Activated CD4-positive, CD25-positive, alpha-beta regulatory T cell treated with anti-CD3 and anti-CD28 coated beads, Interleukin-2, amount 50 U/mL, for 72 hours (primary cell): ENCODE measurements at regions not wholly inside any gene's neighbourhood (a gene's known extent, or its start where the extent isn't known, plus 50 kb on each side); places are given as distances from the start of the nearest gene placed in this dataset.

ENCODE experiments used
- DNase-seq: peaks from one replicate; pipeline ENCODE4 v3.0.0; 2021

DNA sequence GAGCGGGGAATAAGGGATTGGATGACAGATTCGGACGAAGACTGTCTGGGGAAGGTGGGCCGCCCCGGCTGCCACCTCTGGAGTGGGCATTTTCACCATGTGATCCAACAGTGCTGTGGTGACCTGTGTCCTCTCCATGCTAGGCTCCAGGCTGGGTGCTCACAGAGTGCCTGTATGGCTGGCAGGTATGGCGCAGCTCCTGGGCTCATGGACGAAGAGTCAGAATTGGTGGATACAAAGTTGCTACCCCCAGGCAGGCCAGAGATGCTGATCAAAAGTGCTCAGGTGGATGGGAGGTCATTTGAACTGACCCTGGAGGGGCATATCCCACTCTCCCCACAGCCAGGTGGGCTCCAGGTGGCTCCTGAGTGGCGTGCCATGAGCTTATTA is 111.3 kb upstream of the UQCRFS1 start:
- DNase-seq = no peak

DNA sequence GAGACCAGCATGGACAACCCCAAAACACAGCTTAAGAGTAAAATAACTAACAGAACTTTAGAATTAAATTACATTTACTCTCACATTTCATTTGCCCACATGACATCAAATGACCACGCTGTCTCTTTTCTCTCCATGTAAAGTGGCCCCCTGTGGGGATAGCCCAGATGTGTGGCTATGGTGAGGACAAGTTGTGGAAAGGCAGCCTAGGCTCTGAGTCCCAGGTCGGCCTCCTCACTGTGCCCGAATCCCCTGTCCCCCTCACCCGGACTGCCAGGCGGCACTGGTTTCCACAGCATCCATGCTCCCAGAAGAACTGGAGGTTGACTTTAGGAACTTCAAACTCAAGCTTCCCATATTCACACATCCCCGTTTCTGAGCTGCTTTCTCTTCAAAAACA is 111.8 kb upstream of the UQCRFS1 start:
- no peak for DNase-seq

DNA sequence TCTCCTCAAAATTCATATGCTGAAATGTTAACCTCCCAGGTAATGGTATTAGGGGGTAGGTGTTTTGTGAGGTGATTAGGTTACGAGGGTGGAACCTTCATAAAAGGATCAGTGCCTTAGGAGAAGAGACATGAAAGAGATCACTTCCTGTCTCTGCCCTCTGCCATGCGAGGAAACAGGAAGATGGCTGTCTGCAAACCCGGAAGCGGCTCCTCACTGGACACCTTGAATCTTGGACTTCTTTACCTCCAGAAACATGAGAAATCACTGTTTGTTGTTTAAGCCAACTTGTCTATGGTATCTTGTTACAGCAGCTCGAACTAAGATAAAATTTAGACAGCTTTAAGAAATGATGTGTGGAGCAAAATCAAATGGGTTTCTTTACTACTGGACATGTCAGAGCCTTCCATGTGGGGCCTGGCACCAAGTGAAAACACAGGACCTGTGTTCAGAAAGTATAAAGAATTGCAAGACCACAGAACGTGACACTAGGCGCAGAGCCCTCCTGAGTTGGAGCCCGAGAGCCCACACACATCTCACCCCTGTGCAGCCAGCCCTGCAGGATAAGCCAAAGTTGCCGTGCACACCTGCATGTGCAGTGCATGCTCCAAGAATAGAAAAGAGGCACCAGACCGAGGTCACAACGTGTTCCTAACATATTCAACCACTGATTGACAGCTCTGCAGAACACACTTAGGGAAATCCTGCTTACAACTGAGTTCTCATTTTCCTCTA is 112.5 kb upstream of the UQCRFS1 start:
- no peak for DNase-seq

DNA sequence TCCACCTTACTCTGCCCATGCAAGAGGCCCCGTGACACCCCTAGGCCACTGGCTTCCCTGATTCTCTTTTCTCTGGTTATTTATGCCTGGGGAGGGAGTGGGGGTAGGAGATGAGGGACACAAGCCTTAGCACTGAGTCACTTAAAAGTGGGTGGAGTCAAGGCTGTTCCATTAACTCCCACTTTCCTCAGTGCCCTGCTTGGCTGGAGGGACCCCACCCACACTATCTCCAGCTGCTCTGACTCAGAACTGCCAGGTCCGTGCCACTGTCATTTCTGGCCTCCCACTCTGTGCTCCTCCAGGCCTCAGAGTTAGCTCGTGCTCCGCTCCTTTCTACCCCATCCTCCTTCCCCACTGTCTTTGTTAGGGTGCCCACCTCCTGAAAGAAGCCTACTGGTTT is 113.4 kb upstream of the UQCRFS1 start:
- DNase-seq = no peak

DNA sequence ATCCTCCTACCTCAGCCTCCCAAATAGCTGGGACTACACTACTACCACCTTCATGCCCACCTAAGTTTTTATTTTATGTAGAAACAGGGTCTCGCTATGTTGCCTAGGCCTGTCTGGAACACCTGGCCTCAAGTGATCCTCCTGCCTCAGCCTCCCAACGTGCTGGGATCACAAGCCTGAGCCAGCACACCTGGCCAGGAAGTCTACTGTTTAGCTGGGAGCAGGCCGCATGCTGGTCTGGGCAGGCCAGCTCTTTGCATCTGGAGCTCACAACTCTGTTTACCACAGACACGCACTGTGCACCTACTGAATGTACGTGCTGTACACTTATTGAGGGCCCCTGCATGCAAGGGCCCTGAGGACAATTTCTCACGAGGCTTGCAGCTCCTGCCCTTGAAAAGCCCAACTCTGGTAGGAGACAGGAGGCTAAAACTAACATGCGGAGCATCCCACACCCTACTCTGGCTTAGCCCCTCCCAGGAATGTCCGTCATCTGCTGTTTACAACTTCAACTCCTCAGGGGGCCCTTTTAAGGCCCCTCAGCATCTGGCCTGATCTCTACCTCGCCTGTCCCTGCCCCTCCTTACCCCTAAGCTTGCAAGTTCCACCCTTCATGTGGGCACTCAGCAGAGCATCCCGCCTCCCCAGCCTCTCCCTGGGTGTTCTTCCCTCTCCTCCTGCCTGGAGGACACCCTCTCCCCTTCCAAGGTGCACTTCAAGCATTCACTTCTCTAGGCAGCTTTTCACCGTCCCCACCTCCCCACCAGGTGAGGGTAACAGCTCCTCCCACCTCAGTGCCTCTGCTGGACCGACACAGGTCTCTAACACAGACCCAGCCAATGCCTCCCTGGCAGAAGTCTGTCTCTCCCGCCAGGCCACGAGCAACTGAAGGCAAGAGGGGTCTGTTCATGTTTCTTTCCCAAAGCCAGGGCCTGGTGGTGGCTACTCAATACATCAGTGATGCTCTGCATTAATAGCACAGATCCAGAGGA is 114.2 kb upstream of the UQCRFS1 start:
- no peak for DNase-seq

DNA sequence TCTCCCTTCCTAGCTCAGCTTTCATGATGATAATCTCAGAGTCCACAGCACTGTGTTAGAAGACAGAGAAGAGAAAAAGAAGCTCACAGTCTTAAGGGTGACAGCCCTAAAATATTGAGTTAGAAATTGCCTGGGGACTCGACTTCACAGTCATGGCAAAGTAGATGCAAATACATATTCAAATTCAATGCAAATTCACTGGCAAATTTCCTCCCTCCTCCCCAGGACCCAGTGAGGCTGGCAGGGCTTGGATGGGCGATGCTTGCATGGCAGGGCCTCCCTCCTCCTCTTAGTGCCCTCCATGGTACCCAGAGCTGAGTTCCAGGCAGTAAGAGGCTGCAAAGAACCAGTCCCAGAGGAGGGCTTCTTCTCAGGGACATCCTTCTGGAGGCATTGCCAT is 115.6 kb upstream of the UQCRFS1 start:
- DNase-seq = no peak

DNA sequence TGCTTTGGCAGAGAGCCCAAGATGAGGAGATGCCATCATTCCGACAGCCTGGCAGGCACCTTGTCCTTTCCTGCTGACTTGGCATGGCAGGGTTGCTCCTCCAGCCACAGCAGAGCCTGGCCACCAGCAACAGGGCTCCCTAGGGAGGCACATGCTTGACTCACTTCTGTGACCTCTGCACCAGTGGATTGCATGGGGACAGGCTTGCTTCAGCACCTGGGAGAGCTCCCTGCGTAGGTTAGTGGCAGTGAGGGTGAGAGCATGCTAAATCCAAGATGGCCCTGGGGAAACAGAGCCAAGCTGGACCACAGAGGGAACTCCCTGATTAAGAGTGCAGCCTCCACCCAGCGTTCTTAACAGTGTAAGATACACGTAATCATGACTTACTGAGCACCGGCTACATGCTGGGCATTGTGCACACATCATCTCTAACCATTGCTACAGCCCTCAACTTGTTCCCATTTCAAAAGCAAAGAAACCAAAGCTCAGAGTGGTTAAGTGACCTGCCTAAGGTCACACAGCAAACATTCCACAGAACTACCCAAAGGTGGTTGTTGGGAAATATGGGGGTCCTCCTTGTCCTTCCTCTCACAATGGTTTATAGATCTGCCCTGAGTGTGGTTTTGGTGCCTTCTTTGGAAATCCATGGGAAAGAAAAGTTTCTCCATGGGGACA is 116.6 kb upstream of the UQCRFS1 start:
- no peak for DNase-seq

DNA sequence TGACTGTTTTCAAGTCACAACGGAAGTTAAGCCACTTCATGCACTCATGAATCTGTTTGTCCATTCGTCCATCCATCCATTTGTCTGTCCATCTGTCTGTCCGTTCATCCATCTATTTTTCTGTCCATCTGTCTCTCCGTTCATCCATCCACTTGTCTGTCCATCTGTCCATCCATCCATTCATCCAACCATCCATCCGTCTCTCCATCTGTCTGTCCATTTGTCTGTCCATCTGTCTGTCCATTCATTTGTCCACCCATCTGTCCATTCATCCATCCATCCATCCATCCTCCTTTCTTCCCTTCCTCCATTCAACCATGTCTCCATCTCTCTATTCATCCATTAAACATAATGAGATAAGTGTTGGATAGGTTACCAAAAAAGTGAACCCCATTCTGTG is 123.5 kb upstream of the UQCRFS1 start:
- no peak for DNase-seq

DNA sequence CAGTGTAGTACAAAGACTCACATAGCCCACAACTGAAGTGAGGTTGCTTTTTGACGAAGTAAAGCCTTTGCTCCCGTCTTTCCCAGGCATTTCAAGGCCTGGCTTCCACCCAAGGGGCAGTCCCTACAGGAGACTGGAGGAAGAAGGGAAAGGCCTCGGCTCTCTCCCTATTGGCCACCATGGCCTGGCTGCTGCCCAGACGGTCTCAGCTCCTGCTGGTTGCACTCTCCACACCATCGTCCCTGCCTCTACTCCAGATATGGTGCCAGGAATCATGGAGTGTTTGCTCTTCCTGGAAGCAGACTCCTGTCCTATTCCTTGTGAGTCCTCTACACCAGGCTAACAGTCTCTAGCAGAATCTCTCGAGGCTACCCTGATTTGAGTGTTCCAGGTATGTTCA is 124.1 kb upstream of the UQCRFS1 start:
- DNase-seq = no peak

DNA sequence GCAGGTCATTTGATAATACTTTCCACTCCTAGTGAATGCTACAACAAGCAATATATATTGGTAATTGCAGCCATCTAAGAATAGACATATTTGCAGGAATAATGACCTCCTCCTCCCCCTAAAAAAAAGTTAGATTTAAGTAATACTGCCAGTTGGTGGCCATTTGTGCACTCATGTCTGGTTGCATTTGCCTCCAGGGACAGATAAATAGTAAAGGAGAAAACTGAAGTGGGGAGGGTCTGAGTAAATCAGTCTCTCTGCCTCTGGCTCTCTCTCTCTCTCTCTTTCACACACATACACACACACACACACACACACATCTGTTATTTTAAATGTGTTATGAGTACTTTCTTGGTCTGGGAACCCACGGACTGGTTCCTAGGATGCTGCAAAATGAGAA is 125.5 kb upstream of the UQCRFS1 start:
- no peak for DNase-seq

DNA sequence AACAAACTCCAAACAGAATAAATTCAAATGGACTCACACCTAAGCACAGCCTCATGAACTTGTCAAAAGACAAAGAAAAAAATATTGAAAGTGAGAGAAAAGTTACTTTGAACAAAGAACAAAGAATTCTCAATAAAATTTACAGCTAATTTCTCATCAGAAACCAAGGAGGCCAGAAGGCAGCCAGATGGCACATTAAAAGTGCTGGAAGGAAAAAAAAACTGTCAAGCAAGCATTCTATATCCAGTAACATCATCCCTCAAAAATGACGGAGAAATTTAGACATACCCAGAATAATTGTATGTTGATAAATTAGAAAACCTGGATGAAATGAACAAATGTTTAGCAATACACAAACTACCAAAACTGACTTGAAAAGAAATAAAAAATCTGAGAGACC is 129.8 kb upstream of the UQCRFS1 start:
- no peak for DNase-seq

DNA sequence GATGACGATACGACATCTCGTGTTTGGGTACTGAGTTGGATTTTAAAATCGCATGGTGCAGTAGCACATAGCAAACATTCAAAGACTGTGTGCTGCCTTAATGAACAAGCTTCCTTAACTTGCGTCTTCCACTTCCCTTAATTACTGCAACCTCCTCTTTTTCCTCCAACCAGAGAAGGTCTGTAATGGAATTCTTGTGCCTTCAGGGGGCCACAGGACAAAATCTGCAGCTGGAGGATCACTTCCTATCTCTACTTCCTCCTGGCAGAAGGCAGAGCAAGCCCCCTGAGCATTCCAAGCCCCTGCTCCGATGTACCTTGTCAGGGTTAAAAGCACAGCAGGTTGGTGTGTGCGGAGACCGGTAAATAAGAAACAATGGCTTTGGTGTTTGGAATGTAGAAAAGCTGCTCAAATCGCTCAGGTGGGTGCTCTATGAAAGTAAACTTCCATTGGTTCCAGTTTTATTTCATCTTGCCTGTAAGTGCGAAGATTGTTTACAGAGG is 151.3 kb upstream of the UQCRFS1 start:
- no peak for DNase-seq

DNA sequence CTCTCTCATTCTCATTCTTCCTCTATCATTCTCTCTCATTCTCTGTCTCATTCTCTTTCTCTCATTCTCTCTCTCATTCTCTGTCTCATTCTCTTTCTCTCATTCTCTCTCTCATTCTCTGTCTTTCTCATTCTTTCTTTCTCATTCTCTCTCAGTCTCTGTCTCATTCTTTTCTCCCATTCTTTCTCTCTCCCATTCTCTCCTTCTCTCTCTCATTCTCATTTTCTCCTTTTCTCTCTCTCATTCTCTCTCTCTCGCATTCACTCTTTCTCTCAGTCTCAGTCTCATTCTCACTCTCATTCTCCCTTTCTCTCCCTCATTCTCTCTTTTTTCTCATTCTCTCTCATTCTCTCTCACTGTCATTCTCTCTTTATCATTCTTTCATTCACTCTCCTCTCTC is 152.0 kb upstream of the UQCRFS1 start:
- DNase-seq = no peak

DNA sequence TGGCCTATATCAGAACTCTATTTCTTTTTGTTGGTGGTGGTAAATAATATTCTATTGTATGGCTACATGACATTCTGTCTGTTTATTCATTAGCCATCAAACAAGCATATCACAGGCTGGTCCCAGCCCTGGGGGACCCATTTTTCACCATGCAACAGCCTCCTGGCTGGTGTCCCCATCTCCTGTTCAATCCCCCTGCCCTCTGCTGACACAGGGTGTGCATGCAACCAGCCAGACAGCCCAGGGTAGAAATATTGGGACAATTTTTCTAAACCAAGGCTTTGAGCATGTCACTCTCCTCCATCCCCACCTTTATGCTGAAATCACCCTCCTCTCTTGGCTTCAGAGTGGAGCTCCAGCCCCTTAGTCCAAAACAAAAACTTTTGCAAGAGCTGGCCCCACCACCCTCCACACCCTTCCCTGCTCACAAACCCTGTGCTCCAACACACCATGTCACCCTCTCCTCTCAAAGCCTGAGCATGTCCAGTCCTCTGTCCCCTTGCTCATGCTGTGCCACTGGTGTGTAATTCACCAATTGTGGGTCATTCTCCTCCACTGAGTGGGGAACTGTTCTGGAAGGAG is 153.0 kb upstream of the UQCRFS1 start:
- DNase-seq = no peak

DNA sequence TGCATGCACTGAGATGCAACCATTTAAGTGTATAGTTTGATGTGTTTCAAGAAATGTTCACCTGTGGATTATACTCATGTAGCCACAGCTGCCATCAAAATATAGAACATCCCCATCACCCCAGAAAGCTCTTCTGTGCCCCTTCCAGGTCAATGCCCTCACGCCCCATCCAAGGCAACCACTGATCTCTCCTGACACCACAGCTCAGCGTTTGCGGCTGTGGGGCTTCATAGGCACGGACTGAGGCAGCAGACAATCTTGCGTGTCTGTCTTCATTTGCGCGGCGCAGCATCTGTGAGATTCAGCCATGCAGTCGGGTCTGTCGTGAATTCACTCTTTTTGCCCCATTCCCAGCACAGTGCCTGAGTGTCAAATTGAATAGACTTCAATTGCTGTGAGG is 153.8 kb upstream of the UQCRFS1 start:
- DNase-seq = no peak

DNA sequence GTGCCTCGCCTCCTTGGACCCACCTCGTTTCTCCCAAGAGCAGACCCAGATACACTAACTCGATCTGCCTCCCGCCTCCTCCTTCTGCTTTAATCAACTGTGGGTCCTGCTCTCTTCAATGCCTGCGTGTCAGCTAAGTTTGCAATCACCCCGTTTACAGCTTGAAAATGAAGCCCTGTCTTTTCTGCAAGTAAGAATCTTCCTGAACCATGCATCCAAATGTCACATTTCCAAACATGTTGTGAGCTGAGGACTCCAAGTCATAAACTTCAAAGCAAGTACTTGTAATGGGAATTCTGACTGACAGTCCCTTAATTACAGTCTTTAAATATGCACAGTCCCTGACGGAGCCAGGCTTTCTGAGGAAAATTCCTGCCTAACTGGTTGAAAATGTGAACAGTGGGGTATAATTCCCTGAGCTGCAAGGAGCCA is 154.9 kb upstream of the UQCRFS1 start:
- no peak for DNase-seq

DNA sequence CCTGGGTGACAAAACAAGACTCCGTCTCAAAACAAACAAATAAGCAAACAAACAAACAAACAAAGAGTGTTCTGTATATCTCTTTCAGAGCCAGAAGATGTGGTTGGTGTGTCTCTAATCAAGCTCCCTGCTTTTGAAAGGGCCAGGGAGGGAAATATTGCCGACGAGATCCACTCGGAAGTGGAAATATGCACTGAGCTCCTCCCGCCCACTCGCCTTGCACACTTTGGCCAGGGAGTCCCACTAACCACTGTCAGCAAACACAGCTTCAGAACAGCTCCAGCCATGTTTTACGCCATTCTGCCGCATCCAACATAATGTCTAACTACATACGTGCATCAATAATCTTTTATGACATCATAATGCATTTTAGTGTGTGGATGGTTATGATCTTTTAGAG is 155.5 kb upstream of the VSTM2B start:
- no peak for DNase-seq

DNA sequence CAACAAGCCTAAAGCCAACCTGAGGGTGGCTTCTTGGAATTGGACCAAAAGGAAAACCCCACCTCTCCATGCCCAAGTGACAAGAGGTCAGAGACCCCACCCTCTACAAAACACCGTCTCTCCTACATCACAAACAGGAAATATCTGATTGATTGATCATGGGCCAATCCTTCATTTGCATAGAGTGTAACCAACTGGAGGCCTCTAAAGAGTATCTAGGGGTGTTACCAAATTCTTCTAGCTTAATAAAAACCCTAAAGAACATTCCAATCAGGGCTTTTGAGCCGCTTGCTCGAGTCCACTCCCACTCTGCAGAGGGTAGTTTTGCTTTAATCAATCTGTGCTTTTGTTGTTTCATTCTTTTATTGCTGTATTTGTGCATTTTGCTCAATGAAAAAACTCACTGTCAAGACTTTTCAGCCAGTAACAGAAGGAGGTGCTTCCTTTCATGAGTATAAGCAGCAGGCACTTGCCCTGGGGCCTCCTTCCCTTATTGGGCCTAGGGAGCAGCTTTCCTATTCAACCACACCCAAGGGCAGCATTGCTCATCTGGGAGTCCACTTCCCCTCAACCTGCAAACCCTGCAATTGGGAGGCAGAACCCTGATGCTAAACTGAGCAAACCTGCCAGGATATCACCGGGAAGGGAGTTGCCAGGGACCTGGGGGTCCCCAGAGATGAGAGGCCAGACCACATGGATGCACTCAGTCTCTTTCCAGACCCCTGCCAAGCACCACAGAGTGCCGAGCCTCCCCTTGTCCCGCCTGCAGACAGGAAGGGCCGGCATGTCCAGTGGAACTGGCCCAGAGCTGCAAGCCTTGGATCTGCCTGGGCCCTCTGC is 154.3 kb upstream of the VSTM2B start:
- DNase-seq = no peak

DNA sequence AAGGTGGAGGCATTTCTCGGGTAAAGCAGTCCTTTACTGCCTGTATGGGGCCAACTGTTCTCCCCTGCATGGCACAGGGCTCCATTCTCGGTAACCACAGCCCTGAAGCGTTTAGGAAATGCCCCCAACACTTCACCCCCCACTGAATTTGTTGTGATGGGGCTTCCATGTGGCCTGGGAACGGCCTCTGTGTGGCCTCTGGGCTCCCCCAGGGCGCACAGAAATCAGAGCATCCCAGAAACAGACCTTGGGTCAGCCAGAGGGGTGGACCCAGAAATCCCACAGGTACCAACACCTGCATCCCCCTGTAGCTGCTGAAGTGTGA is 153.7 kb upstream of the VSTM2B start:
- no peak for DNase-seq

DNA sequence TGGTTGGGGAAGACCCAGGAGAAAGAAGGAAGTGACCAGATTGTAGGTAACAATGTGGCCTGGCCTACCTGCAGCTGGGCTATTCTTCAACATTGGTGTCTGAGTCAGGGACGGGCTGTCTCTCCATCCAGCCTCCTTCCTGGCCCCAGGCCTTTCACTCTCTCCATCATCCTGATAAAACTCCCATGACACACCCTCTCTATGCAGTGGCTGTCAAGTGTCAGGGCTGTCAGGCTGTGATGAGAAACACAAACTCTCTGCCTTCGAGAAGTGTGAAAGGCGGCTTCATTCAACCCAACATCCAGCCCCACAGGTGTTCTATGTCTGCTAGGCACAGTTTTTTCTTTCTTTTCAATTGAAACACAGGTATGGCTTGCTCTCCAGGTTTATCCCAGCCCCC is 153.3 kb upstream of the VSTM2B start:
- no peak for DNase-seq

DNA sequence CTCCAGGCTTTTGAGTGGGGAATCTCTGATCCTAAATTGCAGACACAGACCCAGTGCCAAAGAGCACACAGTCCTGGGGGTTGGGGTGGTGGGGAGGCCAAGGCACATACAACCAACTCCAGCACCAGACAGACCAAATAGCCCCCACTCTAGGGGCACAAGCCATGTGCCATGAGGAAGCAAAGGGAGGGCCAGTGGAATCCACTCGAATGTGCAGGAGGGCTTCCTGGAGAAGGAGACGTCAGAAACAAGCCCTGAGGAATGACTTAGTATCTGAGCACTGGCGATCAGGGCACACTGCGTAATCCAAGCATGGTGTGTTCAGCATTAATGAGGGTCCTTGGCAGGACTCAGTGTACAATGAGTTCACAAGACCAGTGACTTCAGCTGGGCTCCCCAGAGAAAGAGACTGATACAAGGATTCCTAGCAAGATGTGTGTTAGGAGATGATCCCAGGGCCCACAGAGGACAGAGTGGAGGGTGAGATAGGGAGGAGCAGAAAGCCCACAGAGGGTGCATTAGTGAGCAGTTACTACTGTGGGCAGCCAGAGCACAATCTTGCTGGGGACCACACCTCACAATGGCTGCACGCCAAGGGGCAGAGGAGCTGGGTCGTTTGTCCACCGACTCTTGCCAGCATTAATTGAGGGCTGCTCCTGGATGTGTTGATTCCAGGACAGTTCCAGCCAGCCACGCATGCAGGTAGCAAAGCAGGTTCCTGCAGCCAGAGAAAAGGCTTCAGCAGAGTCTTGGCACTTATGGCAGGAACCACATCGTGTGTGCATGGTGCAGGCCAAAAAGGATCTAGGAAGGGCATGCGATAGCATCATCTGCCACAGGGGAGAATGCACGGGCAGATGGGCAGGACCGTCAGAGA is 152.6 kb upstream of the VSTM2B start:
- no peak for DNase-seq
